Left renal pelvis (tissue), 4 donors: ENCODE measurements at regions not wholly inside any gene's neighbourhood (a gene's known extent, or its start where the extent isn't known, plus 50 kb on each side); places are given as distances from the start of the nearest gene placed in this dataset.
"Not testable (repeated sequence)": the region's sequence is repeated elsewhere in the genome, so short reads cannot be mapped to it uniquely, and the experiment has no call there.

Source experiments
- DNase-seq, 4 donors: peaks; one replicate each; pipeline ENCODE4 v3.0.0-alpha.2; 2013; ENCODE audit warnings: low read depth in 4 of 4, low spot score in 3 of 4

DNA sequence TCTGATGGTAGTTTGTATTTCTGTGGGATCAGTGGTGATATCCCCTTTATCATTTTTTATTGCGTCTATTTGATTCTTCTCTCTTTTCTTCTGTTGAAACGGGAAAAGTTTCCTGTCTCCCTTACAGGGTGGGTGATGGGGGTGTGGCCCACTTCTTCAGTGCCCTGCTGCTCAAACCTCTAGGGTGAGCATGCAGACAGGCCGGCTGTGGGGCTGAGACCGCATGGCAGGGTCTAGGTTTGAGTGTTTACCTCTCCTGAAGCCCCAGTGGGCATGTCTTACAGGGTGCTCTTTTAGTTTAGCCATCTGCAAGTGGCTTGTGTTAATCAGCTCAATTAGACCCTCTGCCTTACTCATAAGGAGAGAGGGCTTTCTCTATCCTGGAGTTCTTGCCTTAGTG, 450.0 kb upstream of the EPHA3 start:
- DNase-seq = no peak

DNA sequence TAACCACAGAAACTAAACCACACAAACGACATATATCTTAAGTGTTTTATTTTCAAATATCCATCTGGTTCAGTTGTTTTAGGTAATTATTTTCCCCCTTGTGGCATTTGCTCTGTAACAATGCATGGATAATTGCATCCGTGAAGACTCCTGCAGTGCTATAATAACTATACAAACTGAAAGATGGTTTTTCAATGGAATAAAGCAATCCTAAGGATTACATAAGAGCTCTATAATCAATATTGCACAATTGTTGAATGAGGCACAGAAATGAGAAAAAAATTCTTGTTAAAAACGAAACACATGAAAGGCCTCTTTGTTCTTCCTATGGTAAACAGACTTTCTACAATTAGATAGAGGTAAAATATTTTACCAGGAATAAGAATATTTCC, 446.0 kb upstream of the EPHA3 start:
- no peak for DNase-seq

DNA sequence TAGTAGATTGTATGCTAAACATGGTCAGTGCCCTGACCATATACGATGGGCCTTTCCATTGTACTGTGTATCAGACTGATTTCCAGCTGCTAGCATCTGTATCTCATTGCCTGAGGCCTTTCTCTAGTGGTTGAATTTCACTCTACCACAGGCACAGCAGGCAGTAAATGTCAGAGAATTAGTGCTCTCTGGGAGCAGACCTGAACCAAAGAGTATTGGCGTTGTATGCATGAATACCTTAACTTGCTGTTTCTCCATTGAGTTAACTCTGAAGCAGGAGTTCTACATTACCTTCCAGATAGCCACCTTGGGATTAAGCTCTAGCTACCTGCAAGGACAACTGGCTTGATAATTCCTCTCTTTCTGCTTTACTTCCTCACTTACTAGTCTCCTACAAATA, 439.2 kb upstream of the EPHA3 start:
- DNase-seq = no peak

DNA sequence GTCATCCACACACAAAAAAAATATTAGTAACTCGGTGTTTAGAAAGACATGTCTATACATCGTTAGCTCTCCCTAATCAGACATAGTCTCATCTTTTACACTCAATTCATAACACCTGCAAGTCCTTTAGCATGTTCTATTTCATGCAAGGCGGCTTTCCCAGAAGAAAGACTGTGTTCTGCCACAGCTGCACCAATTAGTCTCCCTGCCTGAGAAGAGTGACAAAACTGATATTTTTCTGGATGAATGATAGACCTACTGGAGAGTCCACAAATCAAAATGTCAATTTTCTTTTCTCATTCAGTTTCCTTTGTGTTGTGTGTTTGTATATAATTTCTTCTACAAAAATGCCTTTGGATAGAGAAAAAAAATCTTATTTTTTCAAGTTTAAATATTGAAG, 435.8 kb upstream of the EPHA3 start:
- DNase-seq = no peak

DNA sequence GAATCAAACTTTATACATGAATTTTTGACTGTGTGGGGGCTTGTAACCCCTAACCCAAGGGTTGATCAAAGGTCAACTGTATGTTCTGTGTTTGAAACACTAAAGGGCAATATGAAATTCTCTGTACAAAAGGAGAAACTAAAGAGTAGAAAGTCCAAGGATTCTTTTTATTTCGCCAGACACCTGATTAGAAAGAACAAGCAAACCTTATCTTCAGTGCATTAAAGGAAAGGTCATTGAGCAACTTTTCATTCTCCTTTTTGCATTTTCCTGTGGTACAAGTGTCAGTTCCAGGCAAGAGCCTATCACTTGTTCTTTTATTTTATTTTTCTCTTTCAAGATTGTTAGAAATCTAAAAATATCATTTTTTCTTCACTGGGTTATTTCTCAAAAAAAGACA, 430.1 kb upstream of the EPHA3 start:
- DNase-seq = no peak

DNA sequence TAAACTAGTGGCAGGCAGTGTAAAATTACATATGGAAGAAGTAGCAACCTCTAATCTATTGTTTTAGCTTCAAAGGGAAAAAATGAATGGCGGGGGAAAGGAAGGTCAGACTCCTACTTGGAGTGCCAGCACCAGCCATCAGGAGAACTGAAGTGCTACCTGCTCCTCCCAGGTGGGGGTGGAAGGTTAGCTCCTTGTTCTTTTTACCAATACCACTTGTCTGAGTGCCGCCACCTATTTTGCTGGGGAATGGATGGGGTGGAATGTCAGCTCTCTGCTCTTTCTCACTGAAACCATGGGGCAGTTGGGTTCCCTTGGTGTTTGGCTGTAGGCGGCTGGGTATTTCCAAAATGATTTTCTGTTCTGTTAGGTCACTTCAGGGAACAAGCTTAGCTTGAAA, 428.7 kb upstream of the EPHA3 start:
- no peak for DNase-seq

DNA sequence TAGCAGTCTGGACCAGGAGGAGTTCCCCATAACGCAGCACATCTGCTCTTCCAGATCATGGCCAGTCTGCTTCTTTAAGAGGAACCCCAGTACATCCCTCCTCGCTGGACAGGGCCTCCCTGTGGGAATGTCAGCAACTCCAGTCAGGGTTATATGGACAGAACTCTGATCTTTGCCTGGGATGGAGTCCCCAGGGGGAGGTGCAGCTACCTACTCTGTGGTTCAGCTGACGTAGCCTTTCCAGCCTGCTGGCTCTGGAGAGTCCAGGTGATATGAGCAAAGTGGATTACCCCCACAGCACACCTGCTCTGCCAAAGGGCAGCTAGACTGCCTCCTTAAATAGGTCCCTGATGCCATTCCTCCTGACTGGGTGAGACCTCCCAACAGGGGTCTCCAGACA, 417.1 kb upstream of the EPHA3 start:
- no peak for DNase-seq

DNA sequence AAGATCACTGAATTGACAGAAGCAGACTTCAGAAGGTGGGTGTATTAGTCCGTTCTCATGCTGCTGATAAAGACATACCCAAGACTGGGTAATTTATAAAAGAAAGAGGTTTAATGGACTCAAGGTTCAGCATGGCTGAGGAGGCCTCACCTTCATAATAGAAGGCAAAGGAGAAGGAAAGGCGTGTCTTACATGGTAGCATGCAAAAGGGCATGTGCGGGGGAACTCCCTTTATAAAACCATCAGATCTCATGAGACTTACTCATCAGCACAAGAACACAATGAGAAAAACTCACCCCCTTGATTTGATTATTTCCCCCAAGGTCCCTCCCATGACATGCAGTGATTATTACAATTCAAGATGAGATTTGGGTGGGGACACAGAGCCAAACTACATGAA, 416.3 kb upstream of the EPHA3 start:
- no peak for DNase-seq

DNA sequence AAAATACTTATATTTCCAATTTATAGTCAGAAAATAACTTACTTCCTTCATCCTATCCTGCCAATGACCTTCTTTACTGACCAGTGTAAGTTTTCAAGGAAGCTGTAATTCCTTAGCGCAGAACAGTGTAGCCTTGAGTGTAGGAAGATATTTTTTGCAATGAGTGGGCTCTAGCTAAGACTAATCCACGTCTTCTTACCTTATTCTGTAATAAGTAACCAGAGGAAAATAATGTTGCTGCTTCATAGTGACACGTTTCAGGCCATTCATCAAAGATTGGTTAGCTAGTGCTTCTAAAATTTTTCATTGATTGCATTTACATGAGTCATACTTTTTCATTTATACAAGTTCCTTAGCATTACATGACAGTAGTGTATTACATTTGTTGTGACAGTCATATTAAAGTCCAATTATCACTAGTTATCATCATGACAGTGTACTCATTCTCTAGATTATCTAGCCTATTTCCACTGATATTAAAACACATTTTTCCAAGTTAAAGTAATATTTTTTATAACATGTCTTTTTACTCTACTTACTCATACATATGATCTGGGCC, 403.8 kb upstream of the EPHA3 start:
- no peak for DNase-seq

DNA sequence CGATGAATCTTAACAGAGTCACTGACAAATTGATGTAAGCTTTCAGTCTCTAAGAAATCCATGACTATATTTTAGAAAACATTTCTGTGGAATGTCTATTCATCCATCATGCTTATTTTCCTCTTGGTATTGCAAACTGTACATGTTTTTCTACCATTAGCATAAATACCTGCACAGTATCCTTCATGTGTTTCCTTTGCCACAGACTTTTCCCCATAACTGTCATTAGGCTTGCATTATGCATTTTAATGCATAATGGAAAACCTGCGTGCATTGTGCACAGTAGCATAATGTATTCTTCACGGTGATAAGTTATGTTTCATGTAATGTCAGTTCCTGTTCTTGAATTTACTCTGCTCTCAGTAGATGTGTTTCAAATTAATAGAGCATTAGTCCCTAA, 403.1 kb upstream of the EPHA3 start:
- DNase-seq = no peak

DNA sequence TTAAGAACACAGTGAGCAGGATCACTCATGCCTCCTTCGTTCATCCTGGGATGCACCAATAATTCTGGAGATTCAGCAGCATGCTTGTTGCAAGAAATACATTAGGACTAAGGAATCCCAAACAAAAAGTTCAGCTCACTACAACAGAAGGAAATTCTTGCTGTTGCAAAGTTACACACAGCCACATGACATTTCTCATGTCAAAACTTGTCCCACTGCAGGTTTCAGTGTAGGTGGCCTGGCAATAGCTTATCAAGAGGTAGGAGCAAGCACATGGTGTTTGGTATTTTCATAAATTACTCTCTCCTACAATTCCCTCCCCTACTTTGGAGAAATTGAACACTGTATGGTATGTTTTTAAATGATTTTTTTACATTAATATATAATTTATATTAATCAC, 399.6 kb upstream of the EPHA3 start:
- no peak for DNase-seq

DNA sequence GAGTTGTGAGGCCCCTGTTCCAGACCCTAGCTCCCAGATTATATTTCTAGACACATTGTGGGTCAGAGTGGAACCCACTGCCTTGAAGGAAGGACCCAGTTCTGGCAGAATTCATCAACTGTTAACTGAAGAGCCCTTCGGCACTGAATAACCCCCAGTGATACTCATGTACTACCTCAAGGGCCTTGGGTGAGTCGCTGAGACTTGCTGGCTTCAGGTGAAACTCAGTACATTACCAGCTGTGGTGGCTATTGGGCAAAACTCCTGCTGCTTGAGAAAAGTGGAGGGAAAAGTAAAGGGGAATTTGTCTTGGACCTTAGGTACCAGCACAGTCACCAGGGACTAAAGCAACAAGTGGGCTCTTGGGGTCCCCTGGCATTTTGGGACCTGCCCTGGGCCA, 394.9 kb upstream of the EPHA3 start:
- no peak for DNase-seq

DNA sequence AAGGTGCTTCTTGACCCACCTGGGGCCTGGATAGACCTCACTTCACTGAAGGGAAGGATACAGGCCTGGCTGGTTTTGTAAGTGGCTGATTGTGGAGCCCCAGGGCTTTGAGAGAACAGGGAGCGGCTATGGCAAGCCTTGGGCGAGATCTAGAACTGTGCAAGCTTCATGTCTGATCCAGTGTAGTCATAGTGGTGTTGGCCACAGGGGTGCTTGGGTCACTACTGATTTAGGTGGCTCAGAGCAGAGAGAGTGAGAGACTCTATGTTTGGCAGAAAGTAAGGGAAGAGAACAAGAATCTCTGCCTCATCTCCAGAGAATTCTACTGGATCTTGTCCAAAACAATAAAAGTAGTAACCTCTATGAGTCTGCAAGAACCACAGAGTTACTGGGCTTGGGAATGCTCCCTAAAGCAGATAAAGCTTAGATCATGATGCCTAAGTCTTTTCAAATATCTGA, 394.2 kb upstream of the EPHA3 start:
- DNase-seq = no peak

DNA sequence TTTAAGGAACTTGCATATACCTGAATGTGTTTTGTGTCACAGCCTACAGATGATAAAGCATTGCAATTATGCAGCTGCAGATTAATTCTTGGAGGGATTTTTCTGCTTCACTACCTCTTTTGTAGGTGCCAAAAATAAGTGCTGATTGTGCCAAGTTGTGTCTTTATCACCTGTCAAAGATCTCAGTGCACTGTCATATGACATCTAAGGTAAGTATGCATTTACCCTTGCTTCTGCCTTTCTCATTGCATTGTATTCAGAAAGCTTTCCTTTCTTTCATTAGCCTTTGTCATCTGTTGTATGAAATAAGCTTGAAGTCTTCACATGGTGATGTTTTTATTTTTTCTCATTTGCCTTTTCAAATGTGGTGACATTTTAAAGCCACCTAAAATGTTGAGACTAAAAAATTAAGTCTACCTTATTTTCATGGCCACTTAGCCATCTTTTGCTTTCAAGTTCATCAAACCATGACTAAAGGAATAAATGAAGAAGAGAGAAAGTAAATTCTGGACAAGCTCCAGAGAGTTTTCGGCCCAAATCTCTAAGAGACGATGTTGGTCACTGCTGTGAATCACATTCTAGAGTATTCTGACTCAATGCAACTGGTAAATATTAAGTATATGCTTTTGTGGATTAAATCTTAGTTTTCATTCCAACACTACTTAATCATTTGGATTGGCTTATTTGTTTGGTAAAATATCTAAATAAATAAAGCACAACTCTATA, 381.8 kb upstream of the EPHA3 start:
- no peak for DNase-seq

DNA sequence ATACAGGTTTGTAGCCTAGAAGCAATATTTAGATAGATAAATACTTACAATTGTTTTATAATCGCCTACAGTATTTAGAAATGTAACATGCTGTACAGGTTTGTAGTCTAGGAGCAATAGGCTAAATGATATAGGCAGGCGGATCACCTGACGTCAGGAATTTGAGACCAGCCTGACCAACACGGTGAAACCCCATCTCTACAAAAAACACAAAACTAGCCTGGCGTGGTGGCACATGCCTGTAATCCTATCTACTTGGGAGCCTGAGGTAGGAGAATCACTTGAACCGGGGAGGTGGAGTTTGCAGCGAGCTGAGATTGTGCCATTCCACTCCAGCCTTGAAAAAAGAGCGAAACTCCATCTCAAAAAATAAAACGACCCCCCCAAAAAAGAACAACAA, 375.2 kb upstream of the EPHA3 start:
- DNase-seq = no peak

DNA sequence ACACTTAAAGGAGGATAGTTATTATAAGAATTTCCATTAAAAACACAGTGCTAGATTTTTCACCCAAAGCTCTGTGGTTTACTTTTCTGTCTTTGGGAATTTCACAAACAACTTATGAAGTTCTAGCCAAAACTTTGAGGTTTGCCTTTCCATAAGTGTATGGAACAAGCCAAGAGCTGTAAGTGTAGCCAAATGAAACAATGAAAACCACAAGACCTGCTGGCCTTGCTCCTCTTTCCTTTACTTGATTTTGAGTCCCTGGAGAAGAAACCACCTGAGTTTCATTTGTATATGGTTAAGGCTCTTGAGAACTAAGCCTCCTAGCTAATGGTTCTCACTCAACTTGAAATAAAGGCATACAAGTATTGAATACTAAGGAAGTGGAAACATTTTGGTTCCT, 365.3 kb upstream of the EPHA3 start:
- no peak for DNase-seq

DNA sequence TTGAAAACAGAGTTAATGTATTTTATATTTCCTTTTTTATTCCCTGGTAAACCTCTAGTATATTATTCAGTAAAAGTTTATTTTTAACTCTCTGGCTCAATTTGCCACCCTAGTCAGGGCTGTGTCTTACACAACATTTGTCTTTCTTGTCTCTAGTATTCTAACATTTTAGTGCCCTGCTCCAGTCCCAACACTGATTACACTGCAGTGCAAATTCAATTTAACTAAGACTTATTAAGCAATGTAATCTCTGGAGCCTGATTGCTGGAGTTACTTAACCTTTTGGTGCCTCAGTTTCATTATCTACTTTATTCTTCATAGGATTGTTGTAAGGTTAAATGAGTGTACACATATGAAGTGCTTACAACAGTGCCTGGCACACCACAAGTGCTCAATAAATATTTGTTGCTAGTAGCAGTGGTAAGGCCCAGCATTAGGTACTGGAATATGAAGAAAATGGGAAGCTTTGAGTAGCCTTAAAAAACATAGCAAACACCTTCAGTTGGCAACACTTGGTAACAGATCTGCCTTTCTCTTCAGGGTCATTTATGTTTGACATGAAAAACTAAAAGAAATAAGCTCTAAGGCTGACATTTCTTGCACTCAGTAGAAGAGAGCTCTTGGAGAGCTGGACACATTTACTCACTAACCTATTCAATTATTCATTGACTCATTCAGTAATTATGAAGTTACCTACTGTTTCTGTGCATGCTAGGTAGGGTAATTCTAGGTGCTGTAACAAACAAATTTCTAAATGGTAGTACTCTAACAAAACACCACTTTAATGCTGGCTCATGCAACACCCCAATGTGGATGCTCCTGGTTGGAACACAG, 364.5 kb upstream of the EPHA3 start:
- no peak for DNase-seq

DNA sequence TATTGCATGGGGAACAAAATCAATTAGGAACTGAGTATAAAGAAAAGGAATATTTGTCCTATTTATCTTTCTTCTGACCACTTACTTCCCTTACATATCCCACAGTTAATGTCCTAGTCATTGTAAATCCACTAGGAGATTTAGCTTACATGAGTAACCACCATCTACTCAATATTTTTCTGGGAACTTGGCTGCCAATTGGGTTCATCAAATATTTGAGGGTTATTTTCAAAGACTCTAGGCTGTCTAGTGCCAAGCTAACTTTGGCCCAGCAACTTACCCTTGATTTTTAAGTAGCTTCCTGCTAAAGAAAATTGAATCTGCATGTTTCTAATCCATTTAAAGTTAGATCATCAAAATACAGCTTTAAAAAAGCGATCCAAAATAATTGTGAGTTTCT, 362.5 kb upstream of the EPHA3 start:
- DNase-seq = no peak

DNA sequence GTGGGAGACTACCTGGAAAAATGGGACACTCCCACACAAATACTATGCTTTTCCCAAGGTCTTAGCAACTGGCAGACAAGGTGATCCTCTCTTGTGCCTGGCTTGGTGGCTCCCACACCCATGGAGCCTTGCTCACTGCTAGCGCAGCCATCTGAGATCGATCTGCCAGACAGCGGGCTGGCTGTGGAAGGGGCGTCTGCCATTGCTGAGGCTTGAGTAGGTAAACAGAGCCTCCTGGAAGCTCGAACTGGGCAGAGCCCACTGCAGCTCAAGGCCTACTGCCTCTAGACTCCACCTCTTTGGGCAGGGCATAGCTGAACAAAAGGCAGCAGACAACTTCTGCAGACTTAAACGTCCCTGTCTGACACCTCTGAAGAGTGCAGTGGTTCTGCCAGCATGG, 360.3 kb upstream of the EPHA3 start:
- DNase-seq = not testable (repeated sequence)

DNA sequence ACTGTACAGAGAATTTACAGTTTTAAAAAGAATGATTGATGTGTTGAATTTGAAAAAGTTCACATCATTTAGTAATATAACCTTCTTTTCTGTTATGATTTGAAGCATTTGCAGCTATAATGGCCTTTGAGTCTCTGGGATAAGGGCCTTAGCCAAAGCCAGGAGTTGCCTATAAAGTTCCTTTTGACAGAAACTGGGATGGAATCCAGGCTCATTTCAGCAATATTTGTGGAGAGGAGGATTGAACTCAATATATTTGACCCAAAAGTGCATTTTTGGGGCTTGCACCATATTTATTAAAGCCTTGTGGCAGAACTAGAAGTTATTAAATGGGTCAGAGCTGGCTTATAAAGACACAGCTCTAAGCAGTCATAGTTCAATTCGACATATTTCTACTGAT, 348.7 kb upstream of the EPHA3 start:
- DNase-seq = no peak

DNA sequence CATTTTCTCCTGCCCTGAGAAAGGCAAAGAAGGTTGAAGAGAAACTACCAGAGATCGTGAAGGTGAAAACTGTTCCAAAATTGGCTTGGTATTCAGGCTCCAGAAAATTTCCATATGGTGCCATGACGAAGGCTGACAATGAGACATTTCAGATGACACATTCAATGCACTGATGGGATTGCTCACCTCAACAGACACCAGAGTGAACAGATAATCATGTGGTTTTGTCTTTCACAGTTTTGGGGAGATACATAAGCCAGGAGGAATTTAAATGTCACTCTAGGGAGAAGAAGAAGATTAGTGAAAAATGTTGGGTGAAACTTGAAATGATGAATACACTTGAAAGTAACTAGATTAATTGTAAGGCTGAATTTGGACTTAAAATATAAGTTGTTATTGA, 339.7 kb upstream of the EPHA3 start:
- DNase-seq = no peak

DNA sequence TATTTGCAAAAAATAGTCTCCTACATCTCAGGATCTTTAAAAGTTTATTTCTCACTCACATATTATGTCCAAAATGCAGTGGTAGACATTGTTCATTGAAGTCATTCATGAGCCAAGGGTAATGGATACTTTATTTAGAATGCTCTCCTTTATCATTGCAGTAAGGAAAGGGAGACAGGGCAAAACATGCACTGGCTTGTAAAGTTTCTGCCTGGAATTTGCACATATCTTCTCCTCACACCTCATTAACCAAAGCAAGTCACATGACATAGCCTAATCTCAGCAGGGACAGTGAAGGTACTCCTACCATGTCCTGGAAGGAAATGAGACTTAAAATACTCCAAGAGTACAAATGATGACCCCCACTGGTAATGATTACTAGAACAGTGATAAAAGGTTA, 333.7 kb upstream of the EPHA3 start:
- DNase-seq = no peak
